HCT116 (cell line): ENCODE measurements at regions not wholly inside any gene's neighbourhood (a gene's known extent, or its start where the extent isn't known, plus 50 kb on each side); places are given as distances from the start of the nearest gene placed in this dataset.

ENCODE experiments used
- EGR1 ChIP-seq: IDR thresholded peaks from 2 replicates; pipeline ENCODE4 v1.6.1; 2012; ENCODE audit warnings: low read depth
- EZH2 ChIP-seq: fragments of 200-600 bp; sonication (generic); IDR thresholded peaks from 2 replicates; pipeline ENCODE4 v1.6.1; 2017; ENCODE audit warnings: antibody characterized with exemption, mixed run types
- POLR2A ChIP-seq: IDR thresholded peaks from 2 replicates; pipeline ENCODE4 v1.7.0; 2011; ENCODE audit warnings: borderline replicate concordance; ENCODE audit not compliant: insufficient read depth, insufficient read length; ENCODE audit errors: extremely low read depth
- POLR2AphosphoS5 ChIP-seq: IDR thresholded peaks from 2 replicates; pipeline ENCODE4 v1.6.1; 2011; ENCODE audit warnings: mild to moderate bottlenecking, low read depth, low read length, moderate library complexity
- SIN3A ChIP-seq: IDR thresholded peaks from 2 replicates; pipeline ENCODE4 v1.6.1; 2012; ENCODE audit warnings: low read depth
- SRF ChIP-seq: IDR thresholded peaks from 2 replicates; pipeline ENCODE4 v1.6.1; 2012; ENCODE audit warnings: low read depth
- TCF7L2 ChIP-seq: IDR thresholded peaks from 2 replicates; pipeline ENCODE4 v1.7.0; 2011; ENCODE audit warnings: borderline replicate concordance, inconsistent platforms; ENCODE audit not compliant: insufficient read depth, insufficient read length; ENCODE audit errors: extremely low read depth
- YY1 ChIP-seq: IDR thresholded peaks from 2 replicates; pipeline ENCODE4 v1.6.1; 2011; ENCODE audit warnings: low read length, low read depth, moderate library complexity, mild to moderate bottlenecking; ENCODE audit not compliant: insufficient replicate concordance; ENCODE audit errors: extremely low read depth
- ZNF274 ChIP-seq: fragments of 200-500 bp; sonication (Bioruptor generic); IDR thresholded peaks from 2 replicates; pipeline ENCODE4 v1.6.1; 2014; ENCODE audit warnings: mild to moderate bottlenecking, low read depth, low read length, inconsistent platforms
- TF ChIP-seq, protein P1 (sequence below), 3 experiments: fragments of 200-600 bp in 1 of 3; sonication (generic) in 1 of 3; IDR thresholded peaks in 2 of 3; conservative IDR thresholded peaks in 1 of 3; 2 replicates each; pipeline ENCODE4 v1.5.1; 2012 to 2017; ENCODE audit warnings: low read depth in 2 of 3, low read length in 2 of 3, antibody characterized with exemption in 1 of 3, borderline replicate concordance in 1 of 3, control low read depth in 1 of 3, mild to moderate bottlenecking in 1 of 3, mixed read lengths in 1 of 3, mixed run types in 1 of 3, moderate library complexity in 1 of 3; ENCODE audit not compliant: insufficient read depth in 1 of 3
- TF ChIP-seq, protein P2 (sequence below): IDR thresholded peaks from 2 replicates; pipeline ENCODE4 v1.6.1; 2012
- TF ChIP-seq, protein P3 (sequence below): IDR thresholded peaks from 2 replicates; pipeline ENCODE4 v1.6.1; 2012; ENCODE audit warnings: low read depth

DNA sequence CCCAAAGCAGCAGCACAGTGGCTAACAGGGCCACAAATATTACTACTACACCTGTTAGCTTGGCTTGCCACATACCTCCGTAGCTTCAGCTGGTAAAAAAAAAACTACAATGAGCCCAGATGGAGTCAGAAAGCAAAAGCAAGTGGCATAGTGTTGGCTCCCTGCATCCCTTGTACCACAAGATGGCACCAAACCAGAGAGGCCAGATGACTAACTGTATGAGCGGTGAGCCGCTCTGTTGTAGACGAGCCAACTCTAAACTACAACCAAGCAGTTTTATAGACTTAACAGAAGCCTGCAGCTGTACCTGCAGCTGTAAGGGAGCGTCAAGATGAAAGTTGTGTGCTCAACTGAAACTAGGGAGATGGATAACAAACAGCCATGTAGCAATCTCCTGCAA is 84.5 kb upstream of the MCHR2 start:
- TF ChIP-seq POLR2A: no peak
- TF ChIP-seq, protein P1, sequence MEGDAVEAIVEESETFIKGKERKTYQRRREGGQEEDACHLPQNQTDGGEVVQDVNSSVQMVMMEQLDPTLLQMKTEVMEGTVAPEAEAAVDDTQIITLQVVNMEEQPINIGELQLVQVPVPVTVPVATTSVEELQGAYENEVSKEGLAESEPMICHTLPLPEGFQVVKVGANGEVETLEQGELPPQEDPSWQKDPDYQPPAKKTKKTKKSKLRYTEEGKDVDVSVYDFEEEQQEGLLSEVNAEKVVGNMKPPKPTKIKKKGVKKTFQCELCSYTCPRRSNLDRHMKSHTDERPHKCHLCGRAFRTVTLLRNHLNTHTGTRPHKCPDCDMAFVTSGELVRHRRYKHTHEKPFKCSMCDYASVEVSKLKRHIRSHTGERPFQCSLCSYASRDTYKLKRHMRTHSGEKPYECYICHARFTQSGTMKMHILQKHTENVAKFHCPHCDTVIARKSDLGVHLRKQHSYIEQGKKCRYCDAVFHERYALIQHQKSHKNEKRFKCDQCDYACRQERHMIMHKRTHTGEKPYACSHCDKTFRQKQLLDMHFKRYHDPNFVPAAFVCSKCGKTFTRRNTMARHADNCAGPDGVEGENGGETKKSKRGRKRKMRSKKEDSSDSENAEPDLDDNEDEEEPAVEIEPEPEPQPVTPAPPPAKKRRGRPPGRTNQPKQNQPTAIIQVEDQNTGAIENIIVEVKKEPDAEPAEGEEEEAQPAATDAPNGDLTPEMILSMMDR (IDR thresholded peaks at IDR 0.05 in 2 of 3, conservative IDR thresholded peaks at IDR 0.05 in 1 of 3; ENCODE audit: borderline replicate concordance in 1 of 3, insufficient read depth in 1 of 3, low read depth in 2 of 3, low read length in 2 of 3): peak; percentile 36 to 71 (median 58); a peak in 5 of 6 replicates
- TF ChIP-seq POLR2AphosphoS5: no peak
- no peak for TF ChIP-seq SIN3A
- TF ChIP-seq EGR1: no peak
- TF ChIP-seq EZH2: no peak
- no peak for TF ChIP-seq TCF7L2
- no peak for TF ChIP-seq ZNF274
- TF ChIP-seq, protein P2, sequence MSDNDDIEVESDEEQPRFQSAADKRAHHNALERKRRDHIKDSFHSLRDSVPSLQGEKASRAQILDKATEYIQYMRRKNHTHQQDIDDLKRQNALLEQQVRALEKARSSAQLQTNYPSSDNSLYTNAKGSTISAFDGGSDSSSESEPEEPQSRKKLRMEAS: no peak
- TF ChIP-seq YY1: no peak
- TF ChIP-seq SRF: no peak
- TF ChIP-seq, protein P3, sequence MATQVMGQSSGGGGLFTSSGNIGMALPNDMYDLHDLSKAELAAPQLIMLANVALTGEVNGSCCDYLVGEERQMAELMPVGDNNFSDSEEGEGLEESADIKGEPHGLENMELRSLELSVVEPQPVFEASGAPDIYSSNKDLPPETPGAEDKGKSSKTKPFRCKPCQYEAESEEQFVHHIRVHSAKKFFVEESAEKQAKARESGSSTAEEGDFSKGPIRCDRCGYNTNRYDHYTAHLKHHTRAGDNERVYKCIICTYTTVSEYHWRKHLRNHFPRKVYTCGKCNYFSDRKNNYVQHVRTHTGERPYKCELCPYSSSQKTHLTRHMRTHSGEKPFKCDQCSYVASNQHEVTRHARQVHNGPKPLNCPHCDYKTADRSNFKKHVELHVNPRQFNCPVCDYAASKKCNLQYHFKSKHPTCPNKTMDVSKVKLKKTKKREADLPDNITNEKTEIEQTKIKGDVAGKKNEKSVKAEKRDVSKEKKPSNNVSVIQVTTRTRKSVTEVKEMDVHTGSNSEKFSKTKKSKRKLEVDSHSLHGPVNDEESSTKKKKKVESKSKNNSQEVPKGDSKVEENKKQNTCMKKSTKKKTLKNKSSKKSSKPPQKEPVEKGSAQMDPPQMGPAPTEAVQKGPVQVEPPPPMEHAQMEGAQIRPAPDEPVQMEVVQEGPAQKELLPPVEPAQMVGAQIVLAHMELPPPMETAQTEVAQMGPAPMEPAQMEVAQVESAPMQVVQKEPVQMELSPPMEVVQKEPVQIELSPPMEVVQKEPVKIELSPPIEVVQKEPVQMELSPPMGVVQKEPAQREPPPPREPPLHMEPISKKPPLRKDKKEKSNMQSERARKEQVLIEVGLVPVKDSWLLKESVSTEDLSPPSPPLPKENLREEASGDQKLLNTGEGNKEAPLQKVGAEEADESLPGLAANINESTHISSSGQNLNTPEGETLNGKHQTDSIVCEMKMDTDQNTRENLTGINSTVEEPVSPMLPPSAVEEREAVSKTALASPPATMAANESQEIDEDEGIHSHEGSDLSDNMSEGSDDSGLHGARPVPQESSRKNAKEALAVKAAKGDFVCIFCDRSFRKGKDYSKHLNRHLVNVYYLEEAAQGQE: no peak
